ENCODE measurements at regions not wholly inside any gene's neighbourhood (a gene's known extent, or its start where the extent isn't known, plus 50 kb on each side); places are given as distances from the start of the nearest gene placed in this dataset.

DNA sequence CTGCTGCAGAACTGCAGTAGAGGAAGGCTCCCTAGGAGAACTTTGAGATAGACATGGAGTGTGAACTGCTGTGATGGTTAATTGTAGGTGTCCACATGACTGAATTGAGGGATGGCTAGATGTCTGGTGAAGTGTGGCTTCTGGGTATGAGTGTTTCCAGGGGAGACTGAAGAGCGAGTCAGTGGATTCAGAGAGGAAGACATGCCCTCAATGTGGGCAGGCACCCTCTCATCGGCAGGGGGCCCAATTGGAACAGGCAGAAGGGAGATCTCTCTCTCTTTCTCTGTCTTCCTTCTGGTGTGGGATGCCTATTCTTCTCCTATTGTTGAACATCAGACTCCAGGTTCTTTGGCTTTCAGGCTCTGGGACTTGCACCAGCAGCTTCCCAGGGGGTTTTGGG is 304.7 kb upstream of the GATB start:
- no peak for TF ChIP-seq POLR2A (IDR thresholded peaks at IDR 0.05)
- TF ChIP-seq, protein P1, sequence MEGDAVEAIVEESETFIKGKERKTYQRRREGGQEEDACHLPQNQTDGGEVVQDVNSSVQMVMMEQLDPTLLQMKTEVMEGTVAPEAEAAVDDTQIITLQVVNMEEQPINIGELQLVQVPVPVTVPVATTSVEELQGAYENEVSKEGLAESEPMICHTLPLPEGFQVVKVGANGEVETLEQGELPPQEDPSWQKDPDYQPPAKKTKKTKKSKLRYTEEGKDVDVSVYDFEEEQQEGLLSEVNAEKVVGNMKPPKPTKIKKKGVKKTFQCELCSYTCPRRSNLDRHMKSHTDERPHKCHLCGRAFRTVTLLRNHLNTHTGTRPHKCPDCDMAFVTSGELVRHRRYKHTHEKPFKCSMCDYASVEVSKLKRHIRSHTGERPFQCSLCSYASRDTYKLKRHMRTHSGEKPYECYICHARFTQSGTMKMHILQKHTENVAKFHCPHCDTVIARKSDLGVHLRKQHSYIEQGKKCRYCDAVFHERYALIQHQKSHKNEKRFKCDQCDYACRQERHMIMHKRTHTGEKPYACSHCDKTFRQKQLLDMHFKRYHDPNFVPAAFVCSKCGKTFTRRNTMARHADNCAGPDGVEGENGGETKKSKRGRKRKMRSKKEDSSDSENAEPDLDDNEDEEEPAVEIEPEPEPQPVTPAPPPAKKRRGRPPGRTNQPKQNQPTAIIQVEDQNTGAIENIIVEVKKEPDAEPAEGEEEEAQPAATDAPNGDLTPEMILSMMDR (IDR thresholded peaks at IDR 0.05), result no peak
- no peak for TF ChIP-seq POLR2AphosphoS5 (IDR thresholded peaks at IDR 0.05)
